ENCODE measurements at regions not wholly inside any gene's neighbourhood (a gene's known extent, or its start where the extent isn't known, plus 50 kb on each side); places are given as distances from the start of the nearest gene placed in this dataset.
"Not testable (repeated sequence)": the region's sequence is repeated elsewhere in the genome, so short reads cannot be mapped to it uniquely, and the experiment has no call there.

- no peak for DNase-seq (ENCODE audit: low read depth)
Observed at GRCh38 chr11:87870086-87870485, 305.2 kb downstream of the RAB38 start.

- DNase-seq (ENCODE audit: low read depth) = no peak
Observed at GRCh38 chr11:87866951-87867350, 308.3 kb downstream of the RAB38 start.

GRCh38 chr11:87861030-87861429 lies 314.2 kb downstream of the RAB38 start:
- no peak for DNase-seq (ENCODE audit: low read depth)

- DNase-seq (ENCODE audit: low read depth) = no peak
Observed at GRCh38 chr11:87859636-87860035, 315.6 kb downstream of the RAB38 start.

GRCh38 chr11:87851827-87852226 lies 323.4 kb downstream of the RAB38 start:
- no peak for DNase-seq (ENCODE audit: low read depth)

- DNase-seq (ENCODE audit: low read depth) = peak; percentile 5
Observed at GRCh38 chr11:87851234-87851633, 324.0 kb downstream of the RAB38 start.

GRCh38 chr11:87849216-87849615 lies 326.0 kb downstream of the RAB38 start:
- no peak for DNase-seq (ENCODE audit: low read depth)

GRCh38 chr11:87840786-87841185 lies 334.5 kb downstream of the RAB38 start:
- no peak for DNase-seq (ENCODE audit: low read depth)

- no peak for DNase-seq (ENCODE audit: low read depth)
Observed at GRCh38 chr11:87832211-87832610, 343.0 kb downstream of the RAB38 start.

GRCh38 chr11:87820011-87820410 lies 355.2 kb downstream of the RAB38 start:
- no peak for DNase-seq (ENCODE audit: low read depth)

GRCh38 chr11:87819151-87819550 lies 356.1 kb downstream of the RAB38 start:
- peak; percentile 2 for DNase-seq (ENCODE audit: low read depth)

GRCh38 chr11:87812571-87813365 lies 362.5 kb downstream of the RAB38 start:
- DNase-seq (ENCODE audit: low read depth) = no peak

GRCh38 chr11:87810486-87810885 lies 364.8 kb downstream of the RAB38 start:
- DNase-seq (ENCODE audit: low read depth) = no peak

GRCh38 chr11:87809256-87809655 lies 366.0 kb downstream of the RAB38 start:
- DNase-seq (ENCODE audit: low read depth) = no peak

- no peak for DNase-seq (ENCODE audit: low read depth)
Observed at GRCh38 chr11:87804176-87804575, 371.1 kb downstream of the RAB38 start.

- no peak for DNase-seq (ENCODE audit: low read depth)
Observed at GRCh38 chr11:87803748-87804147, 371.5 kb downstream of the RAB38 start.

- DNase-seq (ENCODE audit: low read depth) = not testable (repeated sequence)
Observed at GRCh38 chr11:87784862-87785261, 390.4 kb downstream of the RAB38 start.

- no peak for DNase-seq (ENCODE audit: low read depth)
Observed at GRCh38 chr11:87780068-87780413, 395.2 kb downstream of the RAB38 start.

- no peak for DNase-seq (ENCODE audit: low read depth)
Observed at GRCh38 chr11:87779276-87780067, 395.8 kb downstream of the RAB38 start.

- DNase-seq (ENCODE audit: low read depth) = no peak
Observed at GRCh38 chr11:87778357-87778756, 396.9 kb downstream of the RAB38 start.

- DNase-seq (ENCODE audit: low read depth) = no peak
Observed at GRCh38 chr11:87775036-87775435, 400.2 kb downstream of the RAB38 start.

- DNase-seq (ENCODE audit: low read depth) = no peak
Observed at GRCh38 chr11:87769661-87770060, 405.6 kb downstream of the RAB38 start.

GRCh38 chr11:87767615-87768014 lies 407.6 kb downstream of the RAB38 start:
- no peak for DNase-seq (ENCODE audit: low read depth)

Data from amniotic epithelial cell (primary cell).